ENCODE measurements at regions not wholly inside any gene's neighbourhood (a gene's known extent, or its start where the extent isn't known, plus 50 kb on each side); places are given as distances from the start of the nearest gene placed in this dataset.

GRCh38 chr7:106476751-106477150, 184.2 kb downstream of the CCDC71L start:
- TF ChIP-seq POLR2A (IDR thresholded peaks at IDR 0.05) (no peak), CTCF (IDR thresholded peaks at IDR 0.05) (no peak)
